ENCODE measurements at regions not wholly inside any gene's neighbourhood (a gene's known extent, or its start where the extent isn't known, plus 50 kb on each side); places are given as distances from the start of the nearest gene placed in this dataset.

- intact Hi-C loops (cut with micrococcal nuclease) (no loop called here), dilution Hi-C loops (cut with HindIII; ENCODE audit: low sequenced_read_pairs, unreplicated experiment) (no loop called here), in situ Hi-C loops (cut with MboI; ENCODE audit: low sequenced_read_pairs) (no loop called here)
- H2AK5ac ChIP-seq (ENCODE audit: low read depth, low read length), result no peak overlapping the region
- H3K18ac ChIP-seq (ENCODE audit: low read depth, low read length), result no peak overlapping the region
- no peak overlapping the region for H2BK5ac ChIP-seq (ENCODE audit: low read depth, low read length, poor library complexity, severe bottlenecking)
- H3K4me2 ChIP-seq (ENCODE audit: low read depth, low read length), result no peak overlapping the region
- H3K4ac ChIP-seq (ENCODE audit: low read depth, low read length), result no peak overlapping the region
- no peak for TF ChIP-seq CTCF (conservative IDR thresholded peaks at IDR 0.05; ENCODE audit: low read depth, low read length)
- TF ChIP-seq RFX5 (IDR thresholded peaks at IDR 0.05; ENCODE audit: low read depth, low read length), result no peak
- TF ChIP-seq NFE2L2 (IDR thresholded peaks at IDR 0.05; ENCODE audit: low read depth, low read length), result no peak
- TF ChIP-seq CHD1 (IDR thresholded peaks at IDR 0.05; ENCODE audit: low read depth, low read length), result no peak
- no peak for TF ChIP-seq ELK1 (IDR thresholded peaks at IDR 0.05; ENCODE audit: borderline replicate concordance, low read depth, low read length)
- no peak for TF ChIP-seq RCOR1 (IDR thresholded peaks at IDR 0.05; ENCODE audit: insufficient replicate concordance, low read length)
- TF ChIP-seq SMC3 (IDR thresholded peaks at IDR 0.05; ENCODE audit: low read depth, low read length), result no peak
- no peak for TF ChIP-seq MAZ (IDR thresholded peaks at IDR 0.05; ENCODE audit: borderline replicate concordance, low read depth, low read length)
- no peak for TF ChIP-seq FOS (IDR thresholded peaks at IDR 0.05; ENCODE audit: low read depth, low read length)
- no peak for TF ChIP-seq CEBPB (IDR thresholded peaks at IDR 0.05; ENCODE audit: low read depth, low read length)
- no peak for TF ChIP-seq USF2 (IDR thresholded peaks at IDR 0.05; ENCODE audit: low read depth, low read length)
- TF ChIP-seq MXI1 (IDR thresholded peaks at IDR 0.05; ENCODE audit: borderline replicate concordance, low read depth, low read length), result no peak
- TF ChIP-seq BHLHE40 (IDR thresholded peaks at IDR 0.05; ENCODE audit: low read depth, low read length), result no peak
- TF ChIP-seq POLR2A (IDR thresholded peaks at IDR 0.05; ENCODE audit: low read depth, low read length), result no peak
- no peak for TF ChIP-seq RAD21 (IDR thresholded peaks at IDR 0.05; ENCODE audit: low read length)
- no peak for TF ChIP-seq MAFK (IDR thresholded peaks at IDR 0.05; ENCODE audit: low read depth, low read length)
- H3K27me3 ChIP-seq (ENCODE audit: control insufficient read depth, insufficient read depth, low read length), result no peaks in the 10 kb centered on the region
- H4K20me1 ChIP-seq (ENCODE audit: insufficient read depth, low read length), result no peaks in the 10 kb centered on the region
- no peak overlapping the region for H2BK20ac ChIP-seq (ENCODE audit: low read depth, low read length)
- no peak overlapping the region for H4K5ac ChIP-seq (ENCODE audit: low read depth, low read length)
- H3K79me1 ChIP-seq (ENCODE audit: low read depth in 1 of 2, low read length in 2 of 2), result no peaks in the 10 kb centered on the region
- H2BK15ac ChIP-seq (ENCODE audit: low read depth, low read length), result no peak overlapping the region
- H4K8ac ChIP-seq (ENCODE audit: low read depth in 2 of 2, low read length in 2 of 2), result no peak overlapping the region
- H3K9me3 ChIP-seq (ENCODE audit: control insufficient read depth, insufficient read depth, low read length), result peaks cover 13% of the 10 kb centered on the region
- H3K23ac ChIP-seq (ENCODE audit: low read depth, low read length), result no peak overlapping the region
- H3K56ac ChIP-seq (ENCODE audit: extremely low read depth, insufficient read depth, low read length), result no peak overlapping the region
- no CpG with 5 or more reads among the region's 1 CpG for WGBS, 2 experiments (ENCODE audit: extremely low coverage in 2 of 2, insufficient read length in 1 of 2)
- BruUV-seq (replicated peaks), result no TSS peak
- no peak overlapping the region for H2BK120ac ChIP-seq (ENCODE audit: low read depth, low read length)
- CTCF ChIA-PET, result no interaction called here
- no peak overlapping the region for H2AFZ ChIP-seq (replicated peaks; ENCODE audit: low read length, poor library complexity)
- no peak overlapping the region for H3K14ac ChIP-seq (replicated peaks; ENCODE audit: low read depth, low read length)
- H3K9me1 ChIP-seq (ENCODE audit: insufficient read depth, low read length), result no peaks in the 10 kb centered on the region
- no peak for ATAC-seq (ENCODE audit: low read depth)
- no peak overlapping the region for H3K4me3 ChIP-seq (ENCODE audit: insufficient read depth, low read depth, low read length)
- no peak overlapping the region for H4K91ac ChIP-seq (ENCODE audit: insufficient read depth, low read depth, low read length)
- POLR2A ChIA-PET (ENCODE audit: unreplicated experiment), result no interaction called here
- DNase-seq, result no peak
- H3K27ac ChIP-seq (ENCODE audit: insufficient read depth, low read length), result no peak overlapping the region
- no peaks in the 10 kb centered on the region for H3K36me3 ChIP-seq (ENCODE audit: control insufficient read depth, insufficient read depth, low read length)
- no peaks in the 10 kb centered on the region for H3K4me1 ChIP-seq (ENCODE audit: control insufficient read depth, insufficient read depth, low read length)
- no peak overlapping the region for H3K9ac ChIP-seq (ENCODE audit: low read depth, low read length)
- no peak overlapping the region for H2AK9ac ChIP-seq (replicated peaks; ENCODE audit: low read depth, low read length, poor library complexity)
Measured at GRCh38 chr7:138369797-138370196, 90.3 kb upstream of the TRIM24 start.

Measured in IMR-90 (cell line).